ENCODE measurements at regions not wholly inside any gene's neighbourhood (a gene's known extent, or its start where the extent isn't known, plus 50 kb on each side); places are given as distances from the start of the nearest gene placed in this dataset.

DNA sequence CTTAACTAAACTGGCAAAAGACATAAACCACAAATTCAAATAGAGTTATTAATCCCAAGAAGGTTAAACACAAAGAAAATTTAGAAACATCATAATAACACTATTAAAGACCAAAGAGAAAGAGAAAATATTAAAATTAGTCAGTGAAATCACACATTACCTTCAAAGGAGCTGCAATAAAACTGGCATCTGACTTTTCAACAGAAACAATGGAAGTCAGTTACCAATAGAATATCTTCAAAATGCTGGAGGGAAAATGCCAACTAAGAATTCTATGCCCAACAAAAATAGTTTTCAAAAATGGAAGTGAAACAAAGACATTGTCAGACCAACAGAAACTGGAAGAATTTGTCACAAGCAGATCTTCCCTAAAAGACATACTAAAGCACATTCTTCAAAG, 68.7 kb upstream of the RNF7 start:
- TF ChIP-seq, protein P1, sequence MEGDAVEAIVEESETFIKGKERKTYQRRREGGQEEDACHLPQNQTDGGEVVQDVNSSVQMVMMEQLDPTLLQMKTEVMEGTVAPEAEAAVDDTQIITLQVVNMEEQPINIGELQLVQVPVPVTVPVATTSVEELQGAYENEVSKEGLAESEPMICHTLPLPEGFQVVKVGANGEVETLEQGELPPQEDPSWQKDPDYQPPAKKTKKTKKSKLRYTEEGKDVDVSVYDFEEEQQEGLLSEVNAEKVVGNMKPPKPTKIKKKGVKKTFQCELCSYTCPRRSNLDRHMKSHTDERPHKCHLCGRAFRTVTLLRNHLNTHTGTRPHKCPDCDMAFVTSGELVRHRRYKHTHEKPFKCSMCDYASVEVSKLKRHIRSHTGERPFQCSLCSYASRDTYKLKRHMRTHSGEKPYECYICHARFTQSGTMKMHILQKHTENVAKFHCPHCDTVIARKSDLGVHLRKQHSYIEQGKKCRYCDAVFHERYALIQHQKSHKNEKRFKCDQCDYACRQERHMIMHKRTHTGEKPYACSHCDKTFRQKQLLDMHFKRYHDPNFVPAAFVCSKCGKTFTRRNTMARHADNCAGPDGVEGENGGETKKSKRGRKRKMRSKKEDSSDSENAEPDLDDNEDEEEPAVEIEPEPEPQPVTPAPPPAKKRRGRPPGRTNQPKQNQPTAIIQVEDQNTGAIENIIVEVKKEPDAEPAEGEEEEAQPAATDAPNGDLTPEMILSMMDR (IDR thresholded peaks at IDR 0.05), result no peak
- TF ChIP-seq POLR2A (IDR thresholded peaks at IDR 0.05), result no peak
- intact Hi-C loops (cut with DNase I; ENCODE audit: low total_unique reads), result no loop called here
- H3K4me3 ChIP-seq (ENCODE audit: low read depth, poor library complexity, severe bottlenecking), result no peak overlapping the region
- DNase-seq (ENCODE audit: low spot score in 2 of 2), result no peak

DNA sequence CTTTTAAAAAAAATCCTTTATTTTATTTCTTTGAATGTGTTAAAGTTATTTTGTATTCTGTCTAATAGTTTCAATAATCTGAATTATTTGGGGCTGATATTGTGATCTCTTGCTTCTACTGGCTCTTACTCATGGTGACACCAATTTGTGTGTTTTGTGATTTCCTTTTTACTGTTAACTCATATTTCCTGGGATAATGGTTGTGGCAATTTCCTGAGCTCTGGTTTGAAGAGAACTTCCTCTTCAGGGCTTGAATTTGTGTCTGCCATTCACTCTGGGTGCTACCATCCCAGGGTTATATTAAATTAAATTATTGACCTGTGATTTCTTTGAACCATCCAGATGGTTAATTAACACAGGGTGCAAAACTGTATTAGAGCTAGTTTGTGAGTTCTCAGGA, 60.4 kb upstream of the RNF7 start:
- no peak for DNase-seq (ENCODE audit: low spot score in 2 of 2)
- intact Hi-C loops (cut with DNase I; ENCODE audit: low total_unique reads), result no loop called here
- no peak overlapping the region for H3K4me3 ChIP-seq (ENCODE audit: low read depth, poor library complexity, severe bottlenecking)
- TF ChIP-seq, protein P1 (IDR thresholded peaks at IDR 0.05), result no peak
- TF ChIP-seq POLR2A (IDR thresholded peaks at IDR 0.05), result no peak

DNA sequence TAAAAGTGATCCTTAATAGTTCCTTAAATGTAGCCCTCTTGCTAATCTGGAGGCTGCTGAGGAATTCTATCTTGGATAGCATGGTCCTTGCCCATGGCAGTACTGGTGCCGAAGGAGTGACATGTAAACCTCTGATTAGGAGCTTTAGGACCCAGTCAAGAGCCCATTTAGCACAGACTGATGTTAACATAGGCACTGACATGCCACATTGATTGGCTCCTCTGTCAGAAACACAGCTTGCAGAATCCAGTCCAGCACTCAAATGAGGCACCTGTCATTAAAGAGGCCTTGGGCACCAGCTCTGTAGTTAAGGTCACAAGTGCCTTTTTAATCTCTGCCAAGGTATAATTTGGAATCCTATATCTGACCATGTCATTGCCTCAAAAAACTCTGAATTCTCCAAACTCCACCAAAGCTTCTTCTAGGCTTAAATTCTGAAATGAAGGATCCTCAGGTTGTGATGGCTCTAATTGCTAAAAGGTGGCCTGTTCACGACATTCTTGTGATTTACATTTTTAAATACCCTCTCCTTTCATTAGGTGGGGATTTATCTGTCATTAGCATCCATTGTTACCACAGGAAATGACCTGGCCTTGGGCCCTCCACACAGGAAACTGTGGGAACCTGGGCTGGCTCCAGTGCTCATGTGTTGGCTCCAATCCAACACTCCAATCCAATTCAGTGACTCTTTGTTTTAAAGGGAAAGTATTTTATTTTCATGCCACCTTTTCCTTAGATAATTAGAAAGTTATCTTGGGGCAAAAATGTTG, 57.3 kb upstream of the RNF7 start:
- WGBS, 2 donors, result 41 to 55% methylated on average over 2 of the region's 2 CpGs
- TF ChIP-seq POLR2A (IDR thresholded peaks at IDR 0.05), result no peak
- TF ChIP-seq, protein P1 (IDR thresholded peaks at IDR 0.05), result no peak
- intact Hi-C loops (cut with DNase I; ENCODE audit: low total_unique reads), result no loop called here
- peak in 1 of 2 donors; percentile 67 for DNase-seq (ENCODE audit: low spot score in 2 of 2)
- H3K4me3 ChIP-seq (ENCODE audit: low read depth, poor library complexity, severe bottlenecking), result no peak overlapping the region

DNA sequence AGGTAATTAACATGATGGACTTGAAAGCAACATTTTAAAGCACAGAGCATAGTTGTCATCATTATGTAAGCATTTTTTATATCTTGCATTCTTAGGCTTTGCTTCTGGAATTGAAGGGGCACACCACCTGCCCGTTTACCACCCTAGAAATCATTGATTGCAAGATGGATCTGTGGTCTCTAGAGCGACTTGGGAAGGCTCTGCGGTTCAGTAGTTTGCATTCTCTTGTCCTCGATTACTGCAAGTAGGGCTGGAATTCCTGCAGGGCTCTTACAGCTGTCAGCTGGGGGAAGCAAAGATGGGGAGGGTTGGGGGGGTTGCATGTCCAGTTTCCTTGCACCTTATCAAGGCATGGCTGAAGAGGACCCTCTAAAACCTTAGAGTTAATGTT, 56.7 kb upstream of the RNF7 start:
- no peak overlapping the region for H3K4me3 ChIP-seq (ENCODE audit: low read depth, poor library complexity, severe bottlenecking)
- intact Hi-C loops (cut with DNase I; ENCODE audit: low total_unique reads), result no loop called here
- no peak for TF ChIP-seq POLR2A (IDR thresholded peaks at IDR 0.05)
- TF ChIP-seq, protein P1 (IDR thresholded peaks at IDR 0.05), result no peak
- 48 to 54% methylated on average over 4 of the region's 4 CpGs for WGBS, 2 donors
- DNase-seq (ENCODE audit: low spot score in 2 of 2), result peak in 1 of 2 donors; percentile 56

DNA sequence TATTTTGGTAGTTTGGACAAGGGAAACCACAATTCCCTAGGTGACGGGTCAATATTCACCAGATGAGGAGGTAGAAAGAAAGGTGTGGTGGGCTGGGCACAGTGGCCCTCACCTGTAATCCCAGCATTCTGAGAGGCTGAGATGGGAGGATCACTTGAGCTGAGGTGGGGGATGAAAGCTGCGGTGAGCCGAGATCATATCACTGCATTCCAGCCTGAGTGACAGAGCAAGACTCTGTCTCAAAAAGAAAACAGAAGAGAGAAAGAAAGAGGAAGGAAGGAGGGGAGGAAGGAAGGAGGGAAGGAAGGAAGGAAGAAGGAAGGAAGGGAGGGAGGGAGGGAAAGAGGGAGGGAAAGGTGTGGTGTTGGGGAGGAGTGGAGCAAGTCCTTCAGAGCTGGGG, 56.1 kb upstream of the RNF7 start:
- DNase-seq (ENCODE audit: low spot score in 2 of 2), result no peak
- TF ChIP-seq POLR2A (IDR thresholded peaks at IDR 0.05), result no peak
- TF ChIP-seq, protein P1 (IDR thresholded peaks at IDR 0.05), result no peak
- WGBS, 2 donors, result 73 to 79% methylated on average over 3 of the region's 3 CpGs
- intact Hi-C loops (cut with DNase I; ENCODE audit: low total_unique reads), result no loop called here
- no peak overlapping the region for H3K4me3 ChIP-seq (ENCODE audit: low read depth, poor library complexity, severe bottlenecking)

DNA sequence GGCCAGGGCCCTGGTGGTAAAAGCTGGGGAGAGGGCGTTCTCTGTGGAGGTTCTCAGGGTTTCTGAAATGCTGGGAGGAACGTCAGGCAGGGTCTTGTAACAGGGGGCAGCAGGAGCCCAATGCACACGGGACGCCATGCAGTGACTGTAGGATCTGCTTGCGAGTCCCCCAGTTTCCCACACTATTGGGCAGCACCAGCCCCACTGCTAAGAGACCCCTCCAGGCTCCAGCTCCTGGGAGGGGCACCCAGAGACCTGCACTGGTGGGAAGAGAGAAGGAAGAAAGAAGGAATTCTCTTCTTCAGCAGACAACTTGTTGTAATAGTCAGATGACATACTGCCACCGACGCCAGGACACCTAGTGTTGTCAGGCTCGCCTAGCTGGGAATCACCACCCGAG, 55.2 kb upstream of the RNF7 start:
- intact Hi-C loops (cut with DNase I; ENCODE audit: low total_unique reads), result no loop called here
- 93 to 96% methylated on average over 9 of the region's 9 CpGs for WGBS, 2 donors
- peak in 1 of 2 donors; percentile 72 for DNase-seq (ENCODE audit: low spot score in 2 of 2)
- no peak for TF ChIP-seq POLR2A (IDR thresholded peaks at IDR 0.05)
- TF ChIP-seq, protein P1 (IDR thresholded peaks at IDR 0.05), result no peak
- H3K4me3 ChIP-seq (ENCODE audit: low read depth, poor library complexity, severe bottlenecking), result no peak overlapping the region
